Epithelial cell of proximal tubule (primary cell): ENCODE measurements at regions not wholly inside any gene's neighbourhood (a gene's known extent, or its start where the extent isn't known, plus 50 kb on each side); places are given as distances from the start of the nearest gene placed in this dataset.

Source experiments
- DNase-seq: peaks from one replicate; pipeline ENCODE4 v3.0.0-alpha.2; 2011; ENCODE audit warnings: low read depth
- H3K4me3 ChIP-seq: 2 replicates; pipeline ENCODE4 v1.5.1; 2011; ENCODE audit warnings: low read depth, mild to moderate bottlenecking, low read length
- CTCF ChIP-seq: conservative IDR thresholded peaks from 2 replicates; pipeline ENCODE4 v1.5.1; 2012; ENCODE audit warnings: low read depth, mild to moderate bottlenecking, low read length

GRCh38 chr7:28310460-28310848, 101.9 kb upstream of the CREB5 start:
- no peak overlapping the region for H3K4me3 ChIP-seq
- no peak for DNase-seq
- TF ChIP-seq CTCF: no peak

GRCh38 chr7:28311670-28312069, 100.6 kb upstream of the CREB5 start:
- peak overlapping the region; percentile 40 for H3K4me3 ChIP-seq
- no peak for TF ChIP-seq CTCF
- no peak for DNase-seq

GRCh38 chr7:28312948-28313347, 99.4 kb upstream of the CREB5 start:
- H3K4me3 ChIP-seq: no peak overlapping the region
- no peak for DNase-seq
- TF ChIP-seq CTCF: no peak

GRCh38 chr7:28314841-28315240, 97.5 kb upstream of the CREB5 start:
- no peak for DNase-seq
- H3K4me3 ChIP-seq: no peak overlapping the region
- no peak for TF ChIP-seq CTCF

GRCh38 chr7:28315565-28316410, 96.5 kb upstream of the CREB5 start:
- H3K4me3 ChIP-seq: no peak overlapping the region
- no peak for DNase-seq
- TF ChIP-seq CTCF: no peak

- DNase-seq: no peak
- no peak for TF ChIP-seq CTCF
- H3K4me3 ChIP-seq: no peak overlapping the region
These were observed 95.8 kb upstream of the CREB5 start for GRCh38 chr7:28316489-28316888.
